HEK293T (cell line): ENCODE measurements at regions not wholly inside any gene's neighbourhood (a gene's known extent, or its start where the extent isn't known, plus 50 kb on each side); places are given as distances from the start of the nearest gene placed in this dataset.

Experiments used
- CTCF ChIA-PET: fragments of 350-600 bp; formaldehyde crosslinking; extraction: SDS; loops from one replicate; lab custom pipeline; 2021; ENCODE audit warnings: antibody characterized with exemption, inconsistent platforms; lab: Yijun Ruan, JAX
- POLR2A ChIA-PET: fragments of 350-600 bp; formaldehyde crosslinking; extraction: SDS; loops from one replicate; lab custom pipeline; 2020; ENCODE audit warnings: antibody characterized with exemption, inconsistent platforms; lab: Yijun Ruan, JAX
- DNase-seq: peaks from one replicate; pipeline ENCODE4 v3.0.0; 2012; ENCODE audit warnings: mixed read lengths; ENCODE audit errors: extremely low spot score
- ARNT ChIP-seq: fragments of 450-650 bp; IDR thresholded peaks from 2 replicates; pipeline ENCODE4 v1.6.1; 2017; ENCODE audit warnings: mild to moderate bottlenecking
- BHLHE40 ChIP-seq: fragments of 450-650 bp; IDR thresholded peaks from 2 replicates; pipeline ENCODE4 v1.6.1; 2016; ENCODE audit warnings: mild to moderate bottlenecking, moderate library complexity, borderline replicate concordance
- CTBP1 ChIP-seq: fragments of 450-650 bp; IDR thresholded peaks from 2 replicates; pipeline ENCODE4 v1.6.1; 2016; ENCODE audit warnings: borderline replicate concordance
- ELF4 ChIP-seq: fragments of 450-650 bp; IDR thresholded peaks from 2 replicates; pipeline ENCODE4 v1.6.1; 2017; ENCODE audit warnings: antibody characterized with exemption
- FOXA1 ChIP-seq: fragments of 450-650 bp; IDR thresholded peaks from 2 replicates; pipeline ENCODE4 v1.6.1; 2016; ENCODE audit warnings: mild to moderate bottlenecking
- FOXK2 ChIP-seq: fragments of 450-650 bp; IDR thresholded peaks from 2 replicates; pipeline ENCODE4 v1.6.1; 2016; ENCODE audit warnings: mild to moderate bottlenecking
- FOXM1 ChIP-seq: fragments of 450-650 bp; IDR thresholded peaks from 2 replicates; pipeline ENCODE4 v1.6.1; 2017; ENCODE audit warnings: mild to moderate bottlenecking, borderline replicate concordance
- HDGF ChIP-seq: fragments of 450-650 bp; IDR thresholded peaks from 2 replicates; pipeline ENCODE4 v1.6.1; 2017; ENCODE audit warnings: antibody characterized with exemption, borderline replicate concordance
- L3MBTL2 ChIP-seq: fragments of 450-650 bp; conservative IDR thresholded peaks from 2 replicates; pipeline ENCODE4 v1.6.1; 2016; ENCODE audit warnings: mild to moderate bottlenecking
- LEF1 ChIP-seq: fragments of 450-650 bp; IDR thresholded peaks from 2 replicates; pipeline ENCODE4 v1.6.1; 2017; ENCODE audit warnings: mild to moderate bottlenecking, borderline replicate concordance
- NFRKB ChIP-seq: fragments of 450-650 bp; IDR thresholded peaks from 2 replicates; pipeline ENCODE4 v1.6.1; 2016; ENCODE audit warnings: mild to moderate bottlenecking, moderate library complexity
- PKNOX1 ChIP-seq: fragments of 450-650 bp; IDR thresholded peaks from 2 replicates; pipeline ENCODE4 v1.6.1; 2016
- SP1 ChIP-seq: fragments of 450-650 bp; IDR thresholded peaks from 2 replicates; pipeline ENCODE4 v1.6.1; 2017
- SUZ12 ChIP-seq: fragments of 450-650 bp; IDR thresholded peaks from 2 replicates; pipeline ENCODE4 v1.6.1; 2016; ENCODE audit warnings: mild to moderate bottlenecking
- TARDBP ChIP-seq: fragments of 450-650 bp; IDR thresholded peaks from 2 replicates; pipeline ENCODE4 v1.6.1; 2016
- ZNF384 ChIP-seq: fragments of 450-650 bp; IDR thresholded peaks from 2 replicates; pipeline ENCODE4 v1.6.1; 2016

- TF ChIP-seq SUZ12: no peak
- no peak for TF ChIP-seq ZNF384
- TF ChIP-seq ELF4: no peak
- no peak for TF ChIP-seq CTBP1
- TF ChIP-seq NFRKB: no peak
- TF ChIP-seq PKNOX1: no peak
- no peak for TF ChIP-seq BHLHE40
- TF ChIP-seq ARNT: no peak
- TF ChIP-seq FOXM1: no peak
- no peak for TF ChIP-seq L3MBTL2
- no peak for TF ChIP-seq FOXA1
- no peak for TF ChIP-seq SP1
- TF ChIP-seq HDGF: no peak
- TF ChIP-seq FOXK2: no peak
- POLR2A ChIA-PET: no interaction called here
- DNase-seq: no peak
- CTCF ChIA-PET: no interaction called here
Measured at GRCh38 chr3:71903936-71904335, 119.0 kb upstream of the PROK2 start.

DNA sequence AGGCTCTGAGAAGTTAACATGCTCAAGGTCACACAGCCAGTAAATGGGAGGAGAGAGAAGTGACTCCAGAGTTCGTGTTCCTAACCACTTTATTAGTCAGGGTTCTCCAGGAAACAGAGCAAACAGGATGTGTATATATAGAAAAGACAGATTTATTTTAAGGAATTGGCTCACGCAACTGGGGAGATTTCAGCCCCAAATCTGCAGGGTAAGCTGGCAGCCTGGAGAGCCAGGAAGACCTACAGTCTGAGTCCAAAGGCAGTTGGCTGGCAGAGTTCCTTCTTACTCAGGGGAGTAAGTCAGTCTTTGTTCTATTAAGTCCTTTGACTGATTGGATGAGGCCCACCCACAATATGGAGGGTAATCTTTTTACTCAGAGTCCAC lies 118.2 kb upstream of the PROK2 start:
- TF ChIP-seq ARNT: no peak
- TF ChIP-seq LEF1: no peak
- TF ChIP-seq NFRKB: no peak
- TF ChIP-seq SUZ12: no peak
- no peak for TF ChIP-seq FOXK2
- no peak for TF ChIP-seq HDGF
- no peak for TF ChIP-seq L3MBTL2
- no peak for TF ChIP-seq ELF4
- TF ChIP-seq CTBP1: no peak
- no peak for TF ChIP-seq PKNOX1
- no peak for TF ChIP-seq FOXM1
- TF ChIP-seq ZNF384: no peak
- CTCF ChIA-PET: no interaction called here

DNA sequence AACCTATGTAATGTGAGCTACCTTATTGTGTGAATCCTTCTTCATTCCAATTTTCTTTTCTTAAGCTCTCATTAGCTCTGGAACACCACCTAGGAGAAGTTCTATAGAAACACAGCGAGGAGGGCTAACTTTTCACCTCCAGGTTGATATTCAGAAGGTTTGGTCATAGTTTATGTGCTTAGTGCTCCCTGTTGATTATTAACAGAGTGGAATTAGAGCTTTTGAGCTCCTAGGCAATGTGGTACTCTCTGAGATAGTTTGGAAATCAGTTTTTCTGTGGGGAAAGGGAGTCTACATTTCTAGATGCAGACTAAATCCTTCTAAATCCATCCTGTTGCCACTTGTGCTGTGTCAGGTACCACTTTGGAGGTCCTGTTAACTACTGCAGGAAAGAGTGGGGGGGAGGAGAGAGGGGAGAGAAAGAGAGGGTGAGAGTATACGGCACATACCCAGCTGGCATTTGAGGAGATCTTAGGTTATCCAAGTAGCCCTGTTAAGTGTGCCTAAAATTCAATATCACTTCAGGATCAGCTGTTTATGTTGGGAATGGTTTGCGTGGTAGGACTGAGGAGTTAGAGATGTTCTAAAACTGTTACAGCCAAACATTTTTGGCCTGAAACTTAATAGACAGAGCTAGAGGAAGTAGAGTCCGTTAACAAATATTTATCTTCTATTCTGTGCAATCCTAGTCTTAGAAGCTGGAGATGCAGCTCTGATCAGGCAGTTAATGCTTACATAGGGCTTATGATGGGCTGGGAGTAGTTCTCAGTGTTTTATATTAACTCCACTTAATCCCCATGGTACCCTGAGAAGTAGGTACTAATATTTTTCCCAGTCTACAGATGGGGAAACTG lies 117.5 kb upstream of the PROK2 start:
- DNase-seq: no peak
- POLR2A ChIA-PET: no interaction called here
- no peak for TF ChIP-seq LEF1
- TF ChIP-seq FOXM1: no peak
- no peak for TF ChIP-seq SP1
- TF ChIP-seq ELF4: no peak
- TF ChIP-seq SUZ12: no peak
- TF ChIP-seq BHLHE40: no peak
- no peak for TF ChIP-seq ARNT
- CTCF ChIA-PET: interaction anchor here (0.5 kb wide), 1 partner anchor 1078 kb away, joined by 3 read pairs; no protein-coding TSS in a partner anchor

More for the DNA sequence above, 118.2 kb upstream of the PROK2 start:
- DNase-seq: no peak
- POLR2A ChIA-PET: no interaction called here

- CTCF ChIA-PET: interaction anchor here (0.5 kb wide), 1 partner anchor 1079 kb away, joined by 3 read pairs; no protein-coding TSS in a partner anchor
- POLR2A ChIA-PET: no interaction called here
- TF ChIP-seq LEF1: no peak
- TF ChIP-seq SP1: no peak
- no peak for TF ChIP-seq L3MBTL2
- no peak for TF ChIP-seq TARDBP
- no peak for TF ChIP-seq ARNT
- TF ChIP-seq FOXM1: no peak
- no peak for TF ChIP-seq FOXA1
- no peak for TF ChIP-seq BHLHE40
- no peak for TF ChIP-seq HDGF
- no peak for TF ChIP-seq ZNF384
- no peak for TF ChIP-seq CTBP1
- no peak for TF ChIP-seq FOXK2
- no peak for TF ChIP-seq NFRKB
- TF ChIP-seq ELF4: no peak
- TF ChIP-seq PKNOX1: no peak
- no peak for TF ChIP-seq SUZ12
- DNase-seq: no peak
Measured at GRCh38 chr3:71901645-71902044, 116.7 kb upstream of the PROK2 start.

DNA sequence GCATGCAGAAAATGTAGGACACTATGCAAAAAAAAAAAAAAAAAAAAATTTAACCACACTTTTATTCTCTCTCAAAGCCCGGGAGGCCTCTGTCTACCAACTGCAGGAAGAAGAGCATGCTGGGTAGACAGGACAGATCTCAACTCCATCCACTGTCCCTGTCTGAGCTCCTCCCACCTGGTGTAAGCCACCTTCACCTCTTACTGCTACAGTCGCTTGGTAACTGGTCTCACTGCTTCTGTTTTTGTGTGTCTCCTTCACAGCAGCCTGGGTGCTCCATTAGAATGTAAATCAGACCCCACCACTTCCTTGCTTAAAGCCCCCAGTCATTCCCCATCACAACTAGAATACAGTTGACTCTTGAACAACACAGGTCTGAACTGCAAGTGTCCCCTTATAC lies 115.1 kb upstream of the PROK2 start:
- CTCF ChIA-PET: no interaction called here

DNA sequence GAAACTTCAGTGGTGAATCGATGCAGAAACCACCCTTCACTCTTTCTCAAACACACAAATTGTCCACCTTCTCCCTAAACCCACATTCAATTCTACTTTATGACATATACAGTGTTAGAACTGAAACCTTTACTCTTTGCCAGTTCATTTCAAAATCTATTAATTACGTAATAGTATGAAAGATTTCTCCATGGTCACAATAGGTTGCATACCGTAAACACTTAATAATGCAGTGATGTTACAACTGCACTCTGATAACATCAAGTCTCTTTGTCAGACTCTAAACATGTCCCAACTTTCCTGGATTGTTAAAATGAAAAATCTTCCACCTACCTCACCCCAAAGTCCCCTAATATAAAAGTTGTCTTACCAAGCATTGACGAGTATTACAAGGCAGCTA lies 111.8 kb upstream of the PROK2 start:
- ChIA-PET POLR2A (no interaction called here), CTCF (no interaction called here)
- no peak for TF ChIP-seq ELF4
- no peak for TF ChIP-seq ZNF384
- no peak for TF ChIP-seq ARNT
- no peak for TF ChIP-seq BHLHE40
- no peak for DNase-seq

More for the DNA sequence above, 115.1 kb upstream of the PROK2 start:
- TF ChIP-seq L3MBTL2 (no peak), ZNF384 (no peak), BHLHE40 (no peak), HDGF (no peak)
- POLR2A ChIA-PET: no interaction called here
- no peak for DNase-seq
